ENCODE measurements at regions not wholly inside any gene's neighbourhood (a gene's known extent, or its start where the extent isn't known, plus 50 kb on each side); places are given as distances from the start of the nearest gene placed in this dataset.

- BruUV-seq (replicated peaks) = no TSS peak
- Histone ChIP-seq H3K4me3 (ENCODE audit: low read depth, low read length, poor library complexity, severe bottlenecking) (no peak overlapping the region), H3K9me3 (ENCODE audit: low read depth, low read length, poor library complexity, severe bottlenecking) (no peaks in the 10 kb centered on the region), H3K4me1 (ENCODE audit: insufficient read depth, low read length, poor library complexity, severe bottlenecking) (peaks cover 9% of the 10 kb centered on the region), H3K36me3 (ENCODE audit: insufficient read depth, low read length, poor library complexity, severe bottlenecking) (no peaks in the 10 kb centered on the region), H3K27ac (ENCODE audit: low read depth, low read length, poor library complexity, severe bottlenecking) (no peak overlapping the region), H3K27me3 (replicated peaks; ENCODE audit: insufficient read depth, low read depth, low read length, poor library complexity) (no peaks in the 10 kb centered on the region)
- ChIA-PET POLR2A (ENCODE audit: low non-redundant PET) (no interaction called here), CTCF (no interaction called here)
- DNase-seq (ENCODE audit: low spot score) = no peak
- TF ChIP-seq CTCF (conservative IDR thresholded peaks at IDR 0.05; ENCODE audit: low read depth, low read length) (no peak), EZH2 (IDR thresholded peaks at IDR 0.05; ENCODE audit: borderline replicate concordance, low read depth, low read length, poor library complexity, severe bottlenecking) (no peak)
- intact Hi-C loops (cut with micrococcal nuclease; ENCODE audit: unreplicated experiment) = no loop called here
Measured at GRCh38 chr4:71938776-71939175, 93.0 kb upstream of the NPFFR2 start.

- H3K4me1 ChIP-seq (ENCODE audit: insufficient read depth, low read length, poor library complexity, severe bottlenecking) = peaks cover 6% of the 10 kb centered on the region
- TF ChIP-seq CTCF (conservative IDR thresholded peaks at IDR 0.05; ENCODE audit: low read depth, low read length) = peak; percentile 47
- TF ChIP-seq EZH2 (IDR thresholded peaks at IDR 0.05; ENCODE audit: borderline replicate concordance, low read depth, low read length, poor library complexity, severe bottlenecking) = no peak
- peak; percentile 45 for DNase-seq (ENCODE audit: low spot score)
- no peak overlapping the region for H3K4me3 ChIP-seq (ENCODE audit: low read depth, low read length, poor library complexity, severe bottlenecking)
- BruUV-seq (replicated peaks) = no TSS peak
- no peaks in the 10 kb centered on the region for H3K9me3 ChIP-seq (ENCODE audit: low read depth, low read length, poor library complexity, severe bottlenecking)
- ChIA-PET CTCF (no interaction called here), POLR2A (ENCODE audit: low non-redundant PET) (no interaction called here)
- H3K27ac ChIP-seq (ENCODE audit: low read depth, low read length, poor library complexity, severe bottlenecking) = no peak overlapping the region
- intact Hi-C loops (cut with micrococcal nuclease; ENCODE audit: unreplicated experiment) = loop anchor here (10.0 kb wide), 1 partner anchor 206 kb away; no protein-coding TSS in a partner anchor
- no peaks in the 10 kb centered on the region for H3K36me3 ChIP-seq (ENCODE audit: insufficient read depth, low read length, poor library complexity, severe bottlenecking)
- H3K27me3 ChIP-seq (replicated peaks; ENCODE audit: insufficient read depth, low read depth, low read length, poor library complexity) = no peaks in the 10 kb centered on the region
Measured at GRCh38 chr4:71941001-71941400, 90.8 kb upstream of the NPFFR2 start.

- peak; percentile 50 for DNase-seq (ENCODE audit: low spot score)
- BruUV-seq (replicated peaks) = no TSS peak
- Histone ChIP-seq H3K9me3 (ENCODE audit: low read depth, low read length, poor library complexity, severe bottlenecking) (no peaks in the 10 kb centered on the region), H3K4me1 (ENCODE audit: insufficient read depth, low read length, poor library complexity, severe bottlenecking) (no peaks in the 10 kb centered on the region), H3K36me3 (ENCODE audit: insufficient read depth, low read length, poor library complexity, severe bottlenecking) (no peaks in the 10 kb centered on the region), H3K27me3 (replicated peaks; ENCODE audit: insufficient read depth, low read depth, low read length, poor library complexity) (no peaks in the 10 kb centered on the region), H3K27ac (ENCODE audit: low read depth, low read length, poor library complexity, severe bottlenecking) (no peak overlapping the region), H3K4me3 (ENCODE audit: low read depth, low read length, poor library complexity, severe bottlenecking) (no peak overlapping the region)
- ChIA-PET POLR2A (ENCODE audit: low non-redundant PET) (no interaction called here), CTCF (no interaction called here)
- intact Hi-C loops (cut with micrococcal nuclease; ENCODE audit: unreplicated experiment) = loop anchor here (10.0 kb wide), 1 partner anchor 210 kb away; no protein-coding TSS in a partner anchor
- no peak for TF ChIP-seq EZH2 (IDR thresholded peaks at IDR 0.05; ENCODE audit: borderline replicate concordance, low read depth, low read length, poor library complexity, severe bottlenecking)
- TF ChIP-seq CTCF (conservative IDR thresholded peaks at IDR 0.05; ENCODE audit: low read depth, low read length) = no peak
Measured at GRCh38 chr4:71944956-71945355, 86.8 kb upstream of the NPFFR2 start.

Measured in A673 (cell line).